ENCODE measurements at regions not wholly inside any gene's neighbourhood (a gene's known extent, or its start where the extent isn't known, plus 50 kb on each side); places are given as distances from the start of the nearest gene placed in this dataset.

DNA sequence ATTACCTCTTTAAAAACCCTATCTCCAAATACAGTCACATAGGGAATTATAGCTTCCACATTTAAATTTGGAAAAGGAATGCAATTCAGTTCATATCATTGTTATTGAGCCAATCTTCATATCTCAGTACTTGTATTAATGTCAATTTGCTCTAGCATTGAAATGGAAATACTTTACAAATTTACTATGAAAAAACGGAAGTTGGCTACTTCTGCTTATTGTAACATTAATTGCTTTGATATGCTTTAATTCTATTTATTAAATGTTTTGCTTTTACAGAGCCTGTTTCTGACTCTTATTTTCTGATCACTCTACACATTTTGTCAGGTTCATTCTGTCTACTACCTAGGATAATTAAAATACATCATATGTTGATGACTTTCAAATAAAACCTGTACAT is 412.6 kb downstream of the KCNJ3 start:
- TF ChIP-seq, protein P1, sequence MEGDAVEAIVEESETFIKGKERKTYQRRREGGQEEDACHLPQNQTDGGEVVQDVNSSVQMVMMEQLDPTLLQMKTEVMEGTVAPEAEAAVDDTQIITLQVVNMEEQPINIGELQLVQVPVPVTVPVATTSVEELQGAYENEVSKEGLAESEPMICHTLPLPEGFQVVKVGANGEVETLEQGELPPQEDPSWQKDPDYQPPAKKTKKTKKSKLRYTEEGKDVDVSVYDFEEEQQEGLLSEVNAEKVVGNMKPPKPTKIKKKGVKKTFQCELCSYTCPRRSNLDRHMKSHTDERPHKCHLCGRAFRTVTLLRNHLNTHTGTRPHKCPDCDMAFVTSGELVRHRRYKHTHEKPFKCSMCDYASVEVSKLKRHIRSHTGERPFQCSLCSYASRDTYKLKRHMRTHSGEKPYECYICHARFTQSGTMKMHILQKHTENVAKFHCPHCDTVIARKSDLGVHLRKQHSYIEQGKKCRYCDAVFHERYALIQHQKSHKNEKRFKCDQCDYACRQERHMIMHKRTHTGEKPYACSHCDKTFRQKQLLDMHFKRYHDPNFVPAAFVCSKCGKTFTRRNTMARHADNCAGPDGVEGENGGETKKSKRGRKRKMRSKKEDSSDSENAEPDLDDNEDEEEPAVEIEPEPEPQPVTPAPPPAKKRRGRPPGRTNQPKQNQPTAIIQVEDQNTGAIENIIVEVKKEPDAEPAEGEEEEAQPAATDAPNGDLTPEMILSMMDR (IDR thresholded peaks at IDR 0.05) = no peak
- no peak for DNase-seq
- H3K27me3 Mint-ChIP-seq (ENCODE audit: low read depth, poor library complexity) = no peaks in the 10 kb centered on the region
- no peak overlapping the region for H3K4me3 Mint-ChIP-seq
- no peaks in the 10 kb centered on the region for H3K9me3 Mint-ChIP-seq
- H3K4me1 Mint-ChIP-seq = no peaks in the 10 kb centered on the region
- no peak overlapping the region for H3K27ac Mint-ChIP-seq
- H3K36me3 Mint-ChIP-seq (ENCODE audit: low read depth) = no peaks in the 10 kb centered on the region

GRCh38 chr2:155109527-155109926 is 411.0 kb downstream of the KCNJ3 start:
- Mint-ChIP-seq H3K9me3 (no peaks in the 10 kb centered on the region), H3K27ac (no peak overlapping the region), H3K27me3 (ENCODE audit: low read depth, poor library complexity) (no peaks in the 10 kb centered on the region), H3K4me3 (no peak overlapping the region), H3K4me1 (no peaks in the 10 kb centered on the region), H3K36me3 (ENCODE audit: low read depth) (no peaks in the 10 kb centered on the region)
- DNase-seq = no peak
- TF ChIP-seq, protein P1 (IDR thresholded peaks at IDR 0.05) = no peak

DNA sequence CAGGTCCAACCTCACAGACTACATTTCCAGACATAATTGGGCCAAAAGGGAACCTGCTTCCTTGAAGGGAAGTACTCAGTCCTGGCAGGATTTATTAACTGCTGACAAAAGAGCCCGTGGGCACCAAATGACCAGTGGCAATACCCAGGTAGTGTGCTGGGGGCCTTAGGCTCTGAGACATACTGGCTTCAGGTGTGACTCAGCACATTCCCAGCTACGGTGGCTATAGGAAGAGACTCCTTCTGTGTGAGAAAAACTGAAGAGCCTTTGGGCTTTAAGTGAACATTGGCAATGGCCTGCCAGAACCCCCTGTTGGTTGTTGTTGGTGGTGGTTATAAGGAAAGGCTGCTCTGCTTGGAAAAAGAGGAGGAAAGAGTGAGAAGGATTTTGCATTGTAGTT is 401.8 kb downstream of the KCNJ3 start:
- Mint-ChIP-seq H3K4me1 (peaks cover 4% of the 10 kb centered on the region), H3K27ac (no peak overlapping the region), H3K36me3 (ENCODE audit: low read depth) (peaks cover 4% of the 10 kb centered on the region), H3K9me3 (peaks cover 22% of the 10 kb centered on the region), H3K27me3 (ENCODE audit: low read depth, poor library complexity) (no peaks in the 10 kb centered on the region), H3K4me3 (no peak overlapping the region)
- TF ChIP-seq, protein P1 (IDR thresholded peaks at IDR 0.05) = no peak
- no peak for DNase-seq

GRCh38 chr2:155099784-155100183 is 401.3 kb downstream of the KCNJ3 start:
- Mint-ChIP-seq H3K4me1 (peaks cover 4% of the 10 kb centered on the region), H3K27ac (no peak overlapping the region), H3K27me3 (ENCODE audit: low read depth, poor library complexity) (no peaks in the 10 kb centered on the region), H3K9me3 (peaks cover 22% of the 10 kb centered on the region), H3K36me3 (ENCODE audit: low read depth) (peaks cover 4% of the 10 kb centered on the region), H3K4me3 (no peak overlapping the region)
- no peak for DNase-seq
- TF ChIP-seq, protein P1 (IDR thresholded peaks at IDR 0.05) = no peak

GRCh38 chr2:155095613-155096012 is 397.1 kb downstream of the KCNJ3 start:
- Mint-ChIP-seq H3K4me3 (no peak overlapping the region), H3K9me3 (no peaks in the 10 kb centered on the region), H3K27ac (no peak overlapping the region), H3K27me3 (ENCODE audit: low read depth, poor library complexity) (no peaks in the 10 kb centered on the region), H3K4me1 (peaks cover 4% of the 10 kb centered on the region), H3K36me3 (ENCODE audit: low read depth) (no peaks in the 10 kb centered on the region)
- DNase-seq = no peak
- TF ChIP-seq, protein P1 (IDR thresholded peaks at IDR 0.05) = no peak

DNA sequence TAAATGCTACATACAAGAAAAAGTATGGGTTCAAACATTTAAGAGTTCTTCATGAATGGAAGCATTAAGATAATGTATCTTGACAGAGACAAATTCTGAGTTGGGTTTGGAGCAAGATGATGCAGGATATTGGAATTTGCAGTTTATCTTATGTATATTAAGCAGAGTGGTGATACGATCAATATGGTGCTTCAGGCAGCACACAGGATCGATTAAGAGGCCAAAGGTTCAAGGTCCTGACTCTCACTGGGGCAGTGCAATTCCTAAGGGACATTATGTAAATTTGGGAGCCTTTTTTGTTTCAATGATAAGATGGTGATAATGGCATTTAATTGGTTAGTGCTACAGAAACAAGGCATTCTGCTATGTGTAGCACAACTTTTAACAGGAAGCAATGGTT is 381.9 kb downstream of the KCNJ3 start:
- no peaks in the 10 kb centered on the region for H3K4me1 Mint-ChIP-seq
- H3K27me3 Mint-ChIP-seq (ENCODE audit: low read depth, poor library complexity) = no peaks in the 10 kb centered on the region
- DNase-seq = no peak
- H3K27ac Mint-ChIP-seq = no peak overlapping the region
- no peaks in the 10 kb centered on the region for H3K9me3 Mint-ChIP-seq
- no peaks in the 10 kb centered on the region for H3K36me3 Mint-ChIP-seq (ENCODE audit: low read depth)
- no peak overlapping the region for H3K4me3 Mint-ChIP-seq
- TF ChIP-seq, protein P1 (IDR thresholded peaks at IDR 0.05) = no peak
